Right lobe of liver (tissue), 4 donors: ENCODE measurements at regions not wholly inside any gene's neighbourhood (a gene's known extent, or its start where the extent isn't known, plus 50 kb on each side); places are given as distances from the start of the nearest gene placed in this dataset.

Experiments
- POLR2A ChIP-seq: fragments of 450-650 bp; IDR thresholded peaks from one replicate; pipeline ENCODE4 v1.6.1; 2017; ENCODE audit warnings: antibody characterized with exemption, mild to moderate bottlenecking
- TF ChIP-seq, protein P1 (sequence below), 4 donors: fragments of 200-600 bp in 3 of 4; fragments of 450-650 bp in 1 of 4; IDR thresholded peaks; one replicate each; pipeline versions ENCODE4 v1.5.1 to v1.8.0; 2016 to 2022; ENCODE audit warnings: antibody characterized with exemption in 4 of 4, mild to moderate bottlenecking in 2 of 4
- donor health status: DM: no; HTN: no; CAD: no.
- donor health status: DM: no; HTN: no; CAD: no.
- donor health status: DM: no; HTN: yes; CAD: no.

DNA sequence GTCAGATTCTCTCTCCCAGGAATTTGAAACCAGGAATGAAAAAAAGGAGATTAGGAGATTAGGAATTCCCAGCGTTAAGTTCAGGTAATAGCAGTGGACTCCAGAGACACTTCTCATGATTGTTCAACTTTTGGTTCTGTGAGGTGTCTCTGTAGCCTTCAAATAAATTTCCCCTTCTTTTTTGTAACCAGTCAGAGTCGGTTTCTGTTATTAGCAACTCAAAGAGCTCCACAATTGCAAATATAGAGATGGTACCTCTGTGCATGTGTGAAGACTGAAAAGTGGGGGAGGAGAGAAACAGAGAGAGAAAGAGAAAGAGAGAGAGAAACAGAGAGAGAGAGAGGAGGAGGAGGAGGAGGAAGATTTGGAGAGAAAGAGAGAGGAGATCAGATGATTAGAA lies 112.8 kb upstream of the STEAP1B start:
- TF ChIP-seq, protein P1, sequence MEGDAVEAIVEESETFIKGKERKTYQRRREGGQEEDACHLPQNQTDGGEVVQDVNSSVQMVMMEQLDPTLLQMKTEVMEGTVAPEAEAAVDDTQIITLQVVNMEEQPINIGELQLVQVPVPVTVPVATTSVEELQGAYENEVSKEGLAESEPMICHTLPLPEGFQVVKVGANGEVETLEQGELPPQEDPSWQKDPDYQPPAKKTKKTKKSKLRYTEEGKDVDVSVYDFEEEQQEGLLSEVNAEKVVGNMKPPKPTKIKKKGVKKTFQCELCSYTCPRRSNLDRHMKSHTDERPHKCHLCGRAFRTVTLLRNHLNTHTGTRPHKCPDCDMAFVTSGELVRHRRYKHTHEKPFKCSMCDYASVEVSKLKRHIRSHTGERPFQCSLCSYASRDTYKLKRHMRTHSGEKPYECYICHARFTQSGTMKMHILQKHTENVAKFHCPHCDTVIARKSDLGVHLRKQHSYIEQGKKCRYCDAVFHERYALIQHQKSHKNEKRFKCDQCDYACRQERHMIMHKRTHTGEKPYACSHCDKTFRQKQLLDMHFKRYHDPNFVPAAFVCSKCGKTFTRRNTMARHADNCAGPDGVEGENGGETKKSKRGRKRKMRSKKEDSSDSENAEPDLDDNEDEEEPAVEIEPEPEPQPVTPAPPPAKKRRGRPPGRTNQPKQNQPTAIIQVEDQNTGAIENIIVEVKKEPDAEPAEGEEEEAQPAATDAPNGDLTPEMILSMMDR (IDR thresholded peaks at IDR 0.05): no peak
- no peak for TF ChIP-seq POLR2A
